ENCODE measurements at regions not wholly inside any gene's neighbourhood (a gene's known extent, or its start where the extent isn't known, plus 50 kb on each side); places are given as distances from the start of the nearest gene placed in this dataset.

DNA sequence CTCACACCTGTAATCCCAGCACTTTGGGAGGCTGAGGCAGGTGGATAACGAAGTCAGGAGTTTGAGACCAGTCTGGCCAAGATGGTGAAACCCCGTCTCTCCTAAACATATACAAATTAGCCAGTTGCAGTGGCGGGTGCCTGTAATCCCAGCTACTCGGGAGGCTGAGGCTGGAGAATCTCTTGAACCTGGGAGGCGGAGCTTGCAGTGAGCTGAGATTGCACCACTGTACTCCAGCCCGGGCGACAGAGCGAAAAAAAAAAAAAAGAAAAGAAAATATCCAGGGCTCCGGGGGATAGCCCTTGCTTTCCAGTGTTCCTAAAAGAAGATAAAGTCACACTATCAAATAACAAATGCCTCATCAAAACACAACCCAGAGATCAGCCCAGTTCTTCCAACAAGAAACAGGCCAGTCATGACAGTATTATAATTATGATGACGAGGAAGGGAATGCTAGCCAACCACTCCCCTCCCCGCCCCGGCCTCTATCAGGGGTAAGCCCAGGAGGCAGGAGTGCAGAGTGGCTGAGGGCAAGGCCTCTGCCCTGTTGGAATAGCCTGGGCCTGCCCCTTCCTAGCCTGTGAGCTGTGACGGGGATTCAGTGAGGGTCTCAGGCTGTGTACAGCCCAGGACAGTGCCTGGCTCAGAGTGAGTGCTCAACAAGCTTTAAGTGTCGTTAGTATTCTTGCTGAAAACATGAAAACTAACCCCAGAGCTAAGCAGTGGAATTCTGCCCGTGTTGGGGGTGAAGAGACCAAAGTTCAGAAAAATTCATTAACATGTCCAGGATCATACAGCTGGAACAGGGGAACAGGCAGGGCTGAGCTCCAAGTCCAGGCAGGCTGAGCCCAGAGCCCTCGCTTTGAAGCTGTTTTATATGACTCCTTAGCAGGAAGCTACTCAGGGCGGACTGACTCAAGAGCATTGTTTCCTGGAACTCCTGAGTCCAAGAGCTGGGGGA is 54.3 kb downstream of the FAM241B start:
- H3K9me2 ChIP-seq (ENCODE audit: insufficient read depth, low read length), result no peaks in the 10 kb centered on the region
- CTCF ChIA-PET (ENCODE audit: unreplicated experiment), result no interaction called here
- no TSS peak for BruUV-seq (replicated peaks)

DNA sequence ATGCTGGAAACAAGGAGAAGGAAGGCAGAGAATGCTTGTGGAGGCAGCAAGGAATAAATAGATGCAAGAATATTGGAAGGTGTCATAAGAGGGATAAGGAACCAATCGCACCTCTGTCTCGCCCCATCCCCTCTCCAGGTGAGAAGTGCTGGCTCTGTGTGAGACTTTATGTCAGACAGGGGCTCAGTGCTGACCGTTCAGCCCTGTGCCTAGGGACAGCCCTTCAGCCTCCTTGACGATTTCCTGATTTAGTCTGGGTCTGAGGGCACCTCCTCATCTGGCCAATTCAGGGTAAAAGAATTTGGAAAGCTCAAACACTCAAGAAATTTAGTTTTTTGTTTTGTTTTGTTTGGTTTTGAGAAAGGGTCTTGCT is 54.9 kb downstream of the FAM241B start:
- BruUV-seq (replicated peaks), result no TSS peak
- ChIA-PET POLR2A (interaction anchor here (0.7 kb wide), 1 partner anchor 10 kb away, joined by 3 read pairs; no protein-coding TSS in a partner anchor), CTCF (ENCODE audit: unreplicated experiment) (no interaction called here)
- Histone ChIP-seq H3K79me2 (ENCODE audit: insufficient read depth, low read depth, low read length) (no peaks in the 10 kb centered on the region), H3K9me2 (ENCODE audit: insufficient read depth, low read length) (no peaks in the 10 kb centered on the region), H3K4me2 (ENCODE audit: low read length) (no peak overlapping the region), H3K36me3 (ENCODE audit: insufficient read depth, low read length) (no peaks in the 10 kb centered on the region), H4K20me1 (ENCODE audit: insufficient read depth, low read length) (no peaks in the 10 kb centered on the region), H2AFZ (ENCODE audit: low read length) (no peak overlapping the region), H3K4me1 (ENCODE audit: insufficient read depth, low read length, poor library complexity, severe bottlenecking) (no peaks in the 10 kb centered on the region), H3K4me3 (ENCODE audit: low read depth, low read length, poor library complexity, severe bottlenecking) (no peak overlapping the region), H3K27ac (ENCODE audit: low read depth, low read length, poor library complexity, severe bottlenecking) (no peak overlapping the region), H3K9me3 (ENCODE audit: low read length) (no peaks in the 10 kb centered on the region)
- intact Hi-C loops (cut with micrococcal nuclease; ENCODE audit: unreplicated experiment), result no loop called here
- no peak for TF ChIP-seq EZH2phosphoT487 (IDR thresholded peaks at IDR 0.05; ENCODE audit: borderline replicate concordance, low read depth, low read length)
- TF ChIP-seq, protein P1, sequence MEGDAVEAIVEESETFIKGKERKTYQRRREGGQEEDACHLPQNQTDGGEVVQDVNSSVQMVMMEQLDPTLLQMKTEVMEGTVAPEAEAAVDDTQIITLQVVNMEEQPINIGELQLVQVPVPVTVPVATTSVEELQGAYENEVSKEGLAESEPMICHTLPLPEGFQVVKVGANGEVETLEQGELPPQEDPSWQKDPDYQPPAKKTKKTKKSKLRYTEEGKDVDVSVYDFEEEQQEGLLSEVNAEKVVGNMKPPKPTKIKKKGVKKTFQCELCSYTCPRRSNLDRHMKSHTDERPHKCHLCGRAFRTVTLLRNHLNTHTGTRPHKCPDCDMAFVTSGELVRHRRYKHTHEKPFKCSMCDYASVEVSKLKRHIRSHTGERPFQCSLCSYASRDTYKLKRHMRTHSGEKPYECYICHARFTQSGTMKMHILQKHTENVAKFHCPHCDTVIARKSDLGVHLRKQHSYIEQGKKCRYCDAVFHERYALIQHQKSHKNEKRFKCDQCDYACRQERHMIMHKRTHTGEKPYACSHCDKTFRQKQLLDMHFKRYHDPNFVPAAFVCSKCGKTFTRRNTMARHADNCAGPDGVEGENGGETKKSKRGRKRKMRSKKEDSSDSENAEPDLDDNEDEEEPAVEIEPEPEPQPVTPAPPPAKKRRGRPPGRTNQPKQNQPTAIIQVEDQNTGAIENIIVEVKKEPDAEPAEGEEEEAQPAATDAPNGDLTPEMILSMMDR (conservative IDR thresholded peaks at IDR 0.05; ENCODE audit: low read length), result no peak
- no peak for DNase-seq (ENCODE audit: low spot score)

More for the DNA sequence above, 54.3 kb downstream of the FAM241B start:
- TF ChIP-seq, protein P1 (conservative IDR thresholded peaks at IDR 0.05; ENCODE audit: low read length), result no peak
- no peak for TF ChIP-seq EZH2phosphoT487 (IDR thresholded peaks at IDR 0.05; ENCODE audit: borderline replicate concordance, low read depth, low read length)
- no peak overlapping the region for H3K27ac ChIP-seq (ENCODE audit: low read depth, low read length, poor library complexity, severe bottlenecking)
- H2AFZ ChIP-seq (ENCODE audit: low read length), result no peak overlapping the region
- no peak for DNase-seq (ENCODE audit: low spot score)
- no peaks in the 10 kb centered on the region for H3K36me3 ChIP-seq (ENCODE audit: insufficient read depth, low read length)
- H4K20me1 ChIP-seq (ENCODE audit: insufficient read depth, low read length), result no peaks in the 10 kb centered on the region
- H3K4me1 ChIP-seq (ENCODE audit: insufficient read depth, low read length, poor library complexity, severe bottlenecking), result no peaks in the 10 kb centered on the region
- H3K4me3 ChIP-seq (ENCODE audit: low read depth, low read length, poor library complexity, severe bottlenecking), result no peak overlapping the region
- intact Hi-C loops (cut with micrococcal nuclease; ENCODE audit: unreplicated experiment), result no loop called here
- no peaks in the 10 kb centered on the region for H3K9me3 ChIP-seq (ENCODE audit: low read length)
- POLR2A ChIA-PET, result interaction anchor here (0.7 kb wide), 1 partner anchor 11 kb away, joined by 3 read pairs; no protein-coding TSS in a partner anchor
- H3K79me2 ChIP-seq (ENCODE audit: insufficient read depth, low read depth, low read length), result no peaks in the 10 kb centered on the region
- H3K4me2 ChIP-seq (ENCODE audit: low read length), result no peak overlapping the region

DNA sequence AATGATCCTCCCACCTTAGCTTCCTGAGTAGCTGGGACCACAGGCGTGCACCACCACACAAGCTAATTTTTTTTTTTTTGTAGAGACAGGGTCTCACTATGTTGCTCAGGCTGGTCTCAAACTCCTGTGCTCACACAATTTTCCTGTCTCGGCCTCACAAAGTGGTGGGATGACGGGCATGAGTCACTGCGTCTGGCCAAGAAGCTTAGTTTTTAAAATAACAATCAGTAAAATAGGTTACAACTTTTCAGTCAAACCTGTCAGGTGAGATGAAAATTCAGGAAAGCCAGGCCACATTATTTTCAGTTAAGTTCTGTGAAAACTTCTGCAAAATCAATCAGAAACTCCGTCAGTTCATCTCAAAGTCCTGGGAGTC is 55.4 kb downstream of the FAM241B start:
- no peak overlapping the region for H2AFZ ChIP-seq (ENCODE audit: low read length)
- POLR2A ChIA-PET, result no interaction called here

More for the DNA sequence above, 55.4 kb downstream of the FAM241B start:
- Histone ChIP-seq H3K9me2 (ENCODE audit: insufficient read depth, low read length) (no peaks in the 10 kb centered on the region), H3K36me3 (ENCODE audit: insufficient read depth, low read length) (no peaks in the 10 kb centered on the region), H3K4me2 (ENCODE audit: low read length) (no peak overlapping the region), H3K79me2 (ENCODE audit: insufficient read depth, low read depth, low read length) (no peaks in the 10 kb centered on the region), H4K20me1 (ENCODE audit: insufficient read depth, low read length) (no peaks in the 10 kb centered on the region), H3K9me3 (ENCODE audit: low read length) (no peaks in the 10 kb centered on the region), H3K27ac (ENCODE audit: low read depth, low read length, poor library complexity, severe bottlenecking) (no peak overlapping the region), H3K4me1 (ENCODE audit: insufficient read depth, low read length, poor library complexity, severe bottlenecking) (no peaks in the 10 kb centered on the region), H3K4me3 (ENCODE audit: low read depth, low read length, poor library complexity, severe bottlenecking) (no peak overlapping the region)
- no peak for TF ChIP-seq EZH2phosphoT487 (IDR thresholded peaks at IDR 0.05; ENCODE audit: borderline replicate concordance, low read depth, low read length)
- TF ChIP-seq, protein P1 (conservative IDR thresholded peaks at IDR 0.05; ENCODE audit: low read length), result no peak
- no TSS peak for BruUV-seq (replicated peaks)
- intact Hi-C loops (cut with micrococcal nuclease; ENCODE audit: unreplicated experiment), result no loop called here
- DNase-seq (ENCODE audit: low spot score), result no peak
- CTCF ChIA-PET (ENCODE audit: unreplicated experiment), result no interaction called here

All from OCI-LY7 (cell line).